AG20443 (cell line): ENCODE measurements at regions not wholly inside any gene's neighbourhood (a gene's known extent, or its start where the extent isn't known, plus 50 kb on each side); places are given as distances from the start of the nearest gene placed in this dataset.

Source experiments
- DNase-seq: peaks from one replicate; pipeline ENCODE4 v3.0.0; 2012; ENCODE audit warnings: low spot score, mixed read lengths

GRCh38 chr10:36171953-36172940 lies 530.2 kb upstream of the FZD8 start:
- peak; percentile 71 for DNase-seq

- DNase-seq, result peak; percentile 36
Observed at GRCh38 chr10:36171556-36171952, 529.5 kb upstream of the FZD8 start.

- no peak for DNase-seq
Observed at GRCh38 chr10:36170943-36171501, 528.9 kb upstream of the FZD8 start.

GRCh38 chr10:36170142-36170719 lies 528.1 kb upstream of the FZD8 start:
- no peak for DNase-seq

- DNase-seq, result no peak
Observed at GRCh38 chr10:36168777-36169176, 526.7 kb upstream of the FZD8 start.

GRCh38 chr10:36164556-36165504 lies 522.7 kb upstream of the FZD8 start:
- DNase-seq, result no peak

- DNase-seq, result no peak
Observed at GRCh38 chr10:36163827-36164226, 521.7 kb upstream of the FZD8 start.

- no peak for DNase-seq
Observed at GRCh38 chr10:36157486-36157885, 515.4 kb upstream of the FZD8 start.

GRCh38 chr10:36148207-36148606 lies 506.1 kb upstream of the FZD8 start:
- no peak for DNase-seq

GRCh38 chr10:36147529-36147928 lies 505.4 kb upstream of the FZD8 start:
- no peak for DNase-seq

GRCh38 chr10:36141856-36142560 lies 499.9 kb upstream of the FZD8 start:
- DNase-seq, result peak; percentile 14

GRCh38 chr10:36129051-36129450 lies 487.0 kb upstream of the FZD8 start:
- no peak for DNase-seq

GRCh38 chr10:36126076-36126475 lies 484.0 kb upstream of the FZD8 start:
- no peak for DNase-seq

GRCh38 chr10:36119455-36119854 lies 477.4 kb upstream of the FZD8 start:
- no peak for DNase-seq

- no peak for DNase-seq
Observed at GRCh38 chr10:36118314-36118713, 476.2 kb upstream of the FZD8 start.

GRCh38 chr10:36117890-36118289 lies 475.8 kb upstream of the FZD8 start:
- DNase-seq, result no peak

- no peak for DNase-seq
Observed at GRCh38 chr10:36117231-36117630, 475.1 kb upstream of the FZD8 start.

- DNase-seq, result no peak
Observed at GRCh38 chr10:36116731-36117130, 474.6 kb upstream of the FZD8 start.

- no peak for DNase-seq
Observed at GRCh38 chr10:36116040-36116439, 473.9 kb upstream of the FZD8 start.

GRCh38 chr10:36115364-36115763 lies 473.3 kb upstream of the FZD8 start:
- no peak for DNase-seq

GRCh38 chr10:36114913-36115312 lies 472.8 kb upstream of the FZD8 start:
- DNase-seq, result peak; percentile 20
